ENCODE measurements at regions not wholly inside any gene's neighbourhood (a gene's known extent, or its start where the extent isn't known, plus 50 kb on each side); places are given as distances from the start of the nearest gene placed in this dataset.

GRCh38 chr12:108021141-108021540 is 107.9 kb upstream of the WSCD2 start:
- no peak overlapping the region for H3K27ac ChIP-seq
- intact Hi-C loops (cut with DNase I; ENCODE audit: low total_unique reads) (no loop called here), in situ Hi-C loops (cut with MboI; ENCODE audit: low sequenced_read_pairs in 4 of 4) (no loop called here)
- ATAC-seq (no peak), DNase-seq (no peak)
- no peaks in the 10 kb centered on the region for H3K36me3 ChIP-seq
- TF ChIP-seq CTCF (IDR thresholded peaks at IDR 0.05 in 4 of 5, conservative IDR thresholded peaks at IDR 0.05 in 1 of 5) (no peak), POLR2A (IDR thresholded peaks at IDR 0.05) (no peak)
- H3K4me1 ChIP-seq = no peaks in the 10 kb centered on the region
- no peak overlapping the region for H3K4me3 ChIP-seq
- H3K27me3 ChIP-seq = no peaks in the 10 kb centered on the region
- no peaks in the 10 kb centered on the region for H3K9me3 ChIP-seq

- TF ChIP-seq POLR2A (IDR thresholded peaks at IDR 0.05) (no peak), CTCF (IDR thresholded peaks at IDR 0.05 in 4 of 5, conservative IDR thresholded peaks at IDR 0.05 in 1 of 5) (no peak)
- intact Hi-C loops (cut with DNase I; ENCODE audit: low total_unique reads) = no loop called here
Measured at GRCh38 chr12:108021949-108022522, 107.1 kb upstream of the WSCD2 start.

GRCh38 chr12:108029051-108029835 is 99.8 kb upstream of the WSCD2 start:
- no peaks in the 10 kb centered on the region for H3K9me3 ChIP-seq
- TF ChIP-seq POLR2A (IDR thresholded peaks at IDR 0.05) = no peak
- no peak for DNase-seq
- no peaks in the 10 kb centered on the region for H3K4me1 ChIP-seq
- intact Hi-C loops (cut with DNase I; ENCODE audit: low total_unique reads) (no loop called here), in situ Hi-C loops (cut with MboI; ENCODE audit: low sequenced_read_pairs in 4 of 4) (no loop called here)
- H3K4me3 ChIP-seq = no peak overlapping the region
- no peaks in the 10 kb centered on the region for H3K36me3 ChIP-seq
- ATAC-seq = no peak
- H3K27ac ChIP-seq = no peak overlapping the region
- no peaks in the 10 kb centered on the region for H3K27me3 ChIP-seq

More at GRCh38 chr12:108021949-108022522, 107.1 kb upstream of the WSCD2 start:
- no peak for ATAC-seq
- H3K4me3 ChIP-seq = no peak overlapping the region
- no peaks in the 10 kb centered on the region for H3K4me1 ChIP-seq
- no peak for DNase-seq
- no peaks in the 10 kb centered on the region for H3K36me3 ChIP-seq
- in situ Hi-C loops (cut with MboI; ENCODE audit: low sequenced_read_pairs in 4 of 4) = no loop called here
- no peaks in the 10 kb centered on the region for H3K27me3 ChIP-seq
- H3K27ac ChIP-seq = no peak overlapping the region
- no peaks in the 10 kb centered on the region for H3K9me3 ChIP-seq

GRCh38 chr12:108033090-108033489 is 96.0 kb upstream of the WSCD2 start:
- no peak for DNase-seq

More at GRCh38 chr12:108033090-108033489, 96.0 kb upstream of the WSCD2 start:
- no peak for TF ChIP-seq POLR2A (IDR thresholded peaks at IDR 0.05)
- no peak for TF ChIP-seq CTCF (IDR thresholded peaks at IDR 0.05 in 4 of 5, conservative IDR thresholded peaks at IDR 0.05 in 1 of 5)
- Histone ChIP-seq H3K27me3 (no peaks in the 10 kb centered on the region), H3K9me3 (no peaks in the 10 kb centered on the region), H3K4me3 (no peak overlapping the region), H3K27ac (no peak overlapping the region), H3K4me1 (no peaks in the 10 kb centered on the region), H3K36me3 (no peaks in the 10 kb centered on the region)
- ATAC-seq = no peak
- in situ Hi-C loops (cut with MboI; ENCODE audit: low sequenced_read_pairs in 4 of 4) (no loop called here), intact Hi-C loops (cut with DNase I; ENCODE audit: low total_unique reads) (no loop called here)

Measured in gastrocnemius medialis (tissue), 4 donors.